ENCODE measurements at regions not wholly inside any gene's neighbourhood (a gene's known extent, or its start where the extent isn't known, plus 50 kb on each side); places are given as distances from the start of the nearest gene placed in this dataset.

- no peak for DNase-seq (ENCODE audit: low read depth)
- no peak for TF ChIP-seq CTCF (IDR thresholded peaks at IDR 0.05; ENCODE audit: insufficient read depth, low read length, poor library complexity, severe bottlenecking)
- H3K4me3 ChIP-seq (ENCODE audit: low read depth, low read length) = no peak overlapping the region
- H3K36me3 ChIP-seq (ENCODE audit: control insufficient read depth, insufficient read depth, low read length) = no peaks in the 10 kb centered on the region
- H3K27me3 ChIP-seq (ENCODE audit: control insufficient read depth, insufficient read depth, low read length) = no peaks in the 10 kb centered on the region
These were observed 58.1 kb upstream of the KLF9 start for GRCh38 chr9:70472268-70473249.

GRCh38 chr9:70470050-70471015 lies 55.9 kb upstream of the KLF9 start:
- H3K36me3 ChIP-seq (ENCODE audit: control insufficient read depth, insufficient read depth, low read length) = no peaks in the 10 kb centered on the region
- no peak for TF ChIP-seq CTCF (IDR thresholded peaks at IDR 0.05; ENCODE audit: insufficient read depth, low read length, poor library complexity, severe bottlenecking)
- no peak overlapping the region for H3K4me3 ChIP-seq (ENCODE audit: low read depth, low read length)
- DNase-seq (ENCODE audit: low read depth) = no peak
- no peaks in the 10 kb centered on the region for H3K27me3 ChIP-seq (ENCODE audit: control insufficient read depth, insufficient read depth, low read length)

GRCh38 chr9:70468291-70468690 lies 53.8 kb upstream of the KLF9 start:
- H3K36me3 ChIP-seq (ENCODE audit: control insufficient read depth, insufficient read depth, low read length) = no peaks in the 10 kb centered on the region
- no peak overlapping the region for H3K4me3 ChIP-seq (ENCODE audit: low read depth, low read length)
- no peak for TF ChIP-seq CTCF (IDR thresholded peaks at IDR 0.05; ENCODE audit: insufficient read depth, low read length, poor library complexity, severe bottlenecking)
- H3K27me3 ChIP-seq (ENCODE audit: control insufficient read depth, insufficient read depth, low read length) = no peaks in the 10 kb centered on the region
- DNase-seq (ENCODE audit: low read depth) = no peak

- Histone ChIP-seq H3K4me3 (ENCODE audit: low read depth, low read length) (no peak overlapping the region), H3K27me3 (ENCODE audit: control insufficient read depth, insufficient read depth, low read length) (no peaks in the 10 kb centered on the region), H3K36me3 (ENCODE audit: control insufficient read depth, insufficient read depth, low read length) (no peaks in the 10 kb centered on the region)
- TF ChIP-seq CTCF (IDR thresholded peaks at IDR 0.05; ENCODE audit: insufficient read depth, low read length, poor library complexity, severe bottlenecking) = no peak
- peak; percentile 53 for DNase-seq (ENCODE audit: low read depth)
These were observed 52.6 kb upstream of the KLF9 start for GRCh38 chr9:70466976-70467561.

GRCh38 chr9:70465904-70466303 lies 51.4 kb upstream of the KLF9 start:
- DNase-seq (ENCODE audit: low read depth) = no peak
- H3K4me3 ChIP-seq (ENCODE audit: low read depth, low read length) = no peak overlapping the region
- no peak for TF ChIP-seq CTCF (IDR thresholded peaks at IDR 0.05; ENCODE audit: insufficient read depth, low read length, poor library complexity, severe bottlenecking)
- H3K36me3 ChIP-seq (ENCODE audit: control insufficient read depth, insufficient read depth, low read length) = no peaks in the 10 kb centered on the region
- H3K27me3 ChIP-seq (ENCODE audit: control insufficient read depth, insufficient read depth, low read length) = no peaks in the 10 kb centered on the region
